ENCODE measurements at regions not wholly inside any gene's neighbourhood (a gene's known extent, or its start where the extent isn't known, plus 50 kb on each side); places are given as distances from the start of the nearest gene placed in this dataset.

GRCh38 chr6:142011775-142012174 is 121.0 kb upstream of the GJE1 start:
- TF ChIP-seq CTCF (IDR thresholded peaks at IDR 0.05; ENCODE audit: poor library complexity, severe bottlenecking), result no peak
- no peaks in the 10 kb centered on the region for H3K36me3 ChIP-seq (ENCODE audit: low read depth)
- H3K27me3 ChIP-seq (ENCODE audit: insufficient read depth, poor library complexity, severe bottlenecking), result no peaks in the 10 kb centered on the region
- DNase-seq (ENCODE audit: low spot score) (no peak), ATAC-seq (ENCODE audit: low read depth) (no peak)
- H3K27ac ChIP-seq (ENCODE audit: poor library complexity, severe bottlenecking), result peak overlapping the region; percentile 99
- H3K4me1 ChIP-seq (ENCODE audit: insufficient read depth, poor library complexity, severe bottlenecking), result peaks cover 48% of the 10 kb centered on the region
- H3K4me3 ChIP-seq (ENCODE audit: severe bottlenecking), result no peak overlapping the region
- H3K9me3 ChIP-seq (ENCODE audit: severe bottlenecking), result peaks cover 8% of the 10 kb centered on the region

- H3K27me3 ChIP-seq (ENCODE audit: insufficient read depth, poor library complexity, severe bottlenecking), result no peaks in the 10 kb centered on the region
- ATAC-seq (ENCODE audit: low read depth), result no peak
- H3K27ac ChIP-seq (ENCODE audit: poor library complexity, severe bottlenecking), result peak overlapping the region; percentile 99
- H3K9me3 ChIP-seq (ENCODE audit: severe bottlenecking), result peaks cover 8% of the 10 kb centered on the region
- H3K4me3 ChIP-seq (ENCODE audit: severe bottlenecking), result no peak overlapping the region
- H3K36me3 ChIP-seq (ENCODE audit: low read depth), result no peaks in the 10 kb centered on the region
- peaks cover 48% of the 10 kb centered on the region for H3K4me1 ChIP-seq (ENCODE audit: insufficient read depth, poor library complexity, severe bottlenecking)
- no peak for DNase-seq (ENCODE audit: low spot score)
- no peak for TF ChIP-seq CTCF (IDR thresholded peaks at IDR 0.05; ENCODE audit: poor library complexity, severe bottlenecking)
Observed at GRCh38 chr6:142011156-142011555, 121.6 kb upstream of the GJE1 start.

GRCh38 chr6:142009647-142010046 is 123.1 kb upstream of the GJE1 start:
- ATAC-seq (ENCODE audit: low read depth) (no peak), DNase-seq (ENCODE audit: low spot score) (no peak)
- no peak for TF ChIP-seq CTCF (IDR thresholded peaks at IDR 0.05; ENCODE audit: poor library complexity, severe bottlenecking)

GRCh38 chr6:142008781-142009180 is 123.9 kb upstream of the GJE1 start:
- DNase-seq (ENCODE audit: low spot score), result no peak
- Histone ChIP-seq H3K4me3 (ENCODE audit: severe bottlenecking) (no peak overlapping the region), H3K27me3 (ENCODE audit: insufficient read depth, poor library complexity, severe bottlenecking) (no peaks in the 10 kb centered on the region), H3K9me3 (ENCODE audit: severe bottlenecking) (peaks cover 8% of the 10 kb centered on the region), H3K27ac (ENCODE audit: poor library complexity, severe bottlenecking) (no peak overlapping the region), H3K4me1 (ENCODE audit: insufficient read depth, poor library complexity, severe bottlenecking) (peaks cover 30% of the 10 kb centered on the region), H3K36me3 (ENCODE audit: low read depth) (no peaks in the 10 kb centered on the region)
- no peak for ATAC-seq (ENCODE audit: low read depth)
- no peak for TF ChIP-seq CTCF (IDR thresholded peaks at IDR 0.05; ENCODE audit: poor library complexity, severe bottlenecking)

More at GRCh38 chr6:142009647-142010046, 123.1 kb upstream of the GJE1 start:
- Histone ChIP-seq H3K4me3 (ENCODE audit: severe bottlenecking) (no peak overlapping the region), H3K36me3 (ENCODE audit: low read depth) (no peaks in the 10 kb centered on the region), H3K9me3 (ENCODE audit: severe bottlenecking) (peaks cover 8% of the 10 kb centered on the region), H3K27ac (ENCODE audit: poor library complexity, severe bottlenecking) (no peak overlapping the region), H3K27me3 (ENCODE audit: insufficient read depth, poor library complexity, severe bottlenecking) (no peaks in the 10 kb centered on the region), H3K4me1 (ENCODE audit: insufficient read depth, poor library complexity, severe bottlenecking) (peaks cover 36% of the 10 kb centered on the region)

- peaks cover 25% of the 10 kb centered on the region for H3K4me1 ChIP-seq (ENCODE audit: insufficient read depth, poor library complexity, severe bottlenecking)
- peaks cover 8% of the 10 kb centered on the region for H3K9me3 ChIP-seq (ENCODE audit: severe bottlenecking)
- ATAC-seq (ENCODE audit: low read depth), result no peak
- TF ChIP-seq CTCF (IDR thresholded peaks at IDR 0.05; ENCODE audit: poor library complexity, severe bottlenecking), result no peak
- H3K27me3 ChIP-seq (ENCODE audit: insufficient read depth, poor library complexity, severe bottlenecking), result no peaks in the 10 kb centered on the region
- DNase-seq (ENCODE audit: low spot score), result no peak
- no peak overlapping the region for H3K4me3 ChIP-seq (ENCODE audit: severe bottlenecking)
- H3K36me3 ChIP-seq (ENCODE audit: low read depth), result no peaks in the 10 kb centered on the region
- H3K27ac ChIP-seq (ENCODE audit: poor library complexity, severe bottlenecking), result no peak overlapping the region
Observed at GRCh38 chr6:142008016-142008735, 124.5 kb upstream of the GJE1 start.

Measured in RWPE2 (cell line).